ENCODE measurements at regions not wholly inside any gene's neighbourhood (a gene's known extent, or its start where the extent isn't known, plus 50 kb on each side); places are given as distances from the start of the nearest gene placed in this dataset.
"Not testable (repeated sequence)": the region's sequence is repeated elsewhere in the genome, so short reads cannot be mapped to it uniquely, and the experiment has no call there.

DNA sequence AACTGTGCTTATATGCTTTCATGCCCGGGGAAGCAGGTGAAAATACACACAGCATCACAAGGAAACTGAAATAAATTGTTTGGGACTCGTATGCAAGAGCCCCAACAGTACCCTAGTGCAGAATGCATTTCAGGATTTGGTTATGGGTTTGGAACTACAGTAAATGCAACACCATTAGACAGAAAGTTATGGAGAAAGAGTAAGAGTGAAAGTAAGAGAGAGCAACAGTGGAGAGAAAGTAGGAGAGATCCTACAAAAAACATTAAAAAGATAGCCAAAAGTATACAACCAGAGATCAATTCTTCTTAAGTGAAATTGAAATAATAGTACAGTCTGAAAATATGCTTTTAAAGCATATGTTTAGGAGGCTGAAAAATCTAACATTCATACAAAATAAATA lies 231.1 kb downstream of the TFEC start:
- no peaks in the 10 kb centered on the region for H3K4me1 ChIP-seq (ENCODE audit: control insufficient read depth, insufficient read depth, low read length, poor library complexity, severe bottlenecking)
- no peak overlapping the region for H3K27ac ChIP-seq (ENCODE audit: insufficient read depth, low read length, poor library complexity, severe bottlenecking)
- DNase-seq, result no peak
- H3K27me3 ChIP-seq (replicated peaks; ENCODE audit: control insufficient read depth, insufficient read depth, low read length, poor library complexity, severe bottlenecking), result no peaks in the 10 kb centered on the region
- no peaks in the 10 kb centered on the region for H3K9me3 ChIP-seq (ENCODE audit: control insufficient read depth, low read length)
- H3K4me3 ChIP-seq (ENCODE audit: insufficient read depth, low read depth, low read length, poor library complexity, severe bottlenecking), result no peak overlapping the region
- H3K36me3 ChIP-seq (ENCODE audit: control insufficient read depth, insufficient read depth, low read length), result no peaks in the 10 kb centered on the region

DNA sequence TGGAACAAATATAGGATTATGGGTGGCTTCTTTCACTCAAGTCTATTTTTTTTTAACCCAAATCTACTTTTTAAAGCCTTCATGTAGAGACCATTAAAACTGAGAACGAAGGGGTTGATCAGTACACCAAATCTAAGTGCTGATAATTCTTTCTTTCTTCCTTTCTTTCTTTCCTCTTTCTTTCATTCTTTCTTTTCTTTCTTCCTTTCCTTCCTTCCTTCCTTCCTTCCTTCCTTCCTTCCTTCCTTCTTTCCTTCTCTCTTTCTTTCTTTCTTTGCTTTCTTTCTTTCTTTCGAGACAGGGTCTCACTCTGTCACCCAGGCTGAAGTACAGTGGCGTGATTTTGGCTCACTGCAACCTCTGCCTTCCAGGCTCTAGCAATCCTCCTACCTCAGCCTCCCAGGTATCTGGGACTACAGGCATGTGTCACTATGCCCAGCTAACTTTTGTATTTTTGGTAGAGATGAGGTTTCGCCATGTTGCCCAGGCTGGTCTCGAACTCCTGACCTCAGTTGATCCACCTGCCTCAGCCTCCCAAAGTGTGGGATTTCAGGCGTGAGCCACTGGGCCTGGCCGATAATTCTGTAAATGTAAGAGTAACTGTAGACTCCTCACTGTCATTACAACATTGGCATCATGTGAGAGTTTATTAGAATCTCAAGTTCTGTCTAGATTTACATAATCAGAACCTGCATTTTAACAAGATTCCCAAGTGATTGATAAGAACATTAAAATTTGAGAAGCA lies 236.4 kb downstream of the TFEC start:
- no peak overlapping the region for H3K27ac ChIP-seq (ENCODE audit: insufficient read depth, low read length, poor library complexity, severe bottlenecking)
- H3K4me1 ChIP-seq (ENCODE audit: control insufficient read depth, insufficient read depth, low read length, poor library complexity, severe bottlenecking), result no peaks in the 10 kb centered on the region
- H3K4me3 ChIP-seq (ENCODE audit: insufficient read depth, low read depth, low read length, poor library complexity, severe bottlenecking), result no peak overlapping the region
- DNase-seq, result no peak
- no peaks in the 10 kb centered on the region for H3K27me3 ChIP-seq (replicated peaks; ENCODE audit: control insufficient read depth, insufficient read depth, low read length, poor library complexity, severe bottlenecking)
- no peaks in the 10 kb centered on the region for H3K9me3 ChIP-seq (ENCODE audit: control insufficient read depth, low read length)
- no peaks in the 10 kb centered on the region for H3K36me3 ChIP-seq (ENCODE audit: control insufficient read depth, insufficient read depth, low read length)

DNA sequence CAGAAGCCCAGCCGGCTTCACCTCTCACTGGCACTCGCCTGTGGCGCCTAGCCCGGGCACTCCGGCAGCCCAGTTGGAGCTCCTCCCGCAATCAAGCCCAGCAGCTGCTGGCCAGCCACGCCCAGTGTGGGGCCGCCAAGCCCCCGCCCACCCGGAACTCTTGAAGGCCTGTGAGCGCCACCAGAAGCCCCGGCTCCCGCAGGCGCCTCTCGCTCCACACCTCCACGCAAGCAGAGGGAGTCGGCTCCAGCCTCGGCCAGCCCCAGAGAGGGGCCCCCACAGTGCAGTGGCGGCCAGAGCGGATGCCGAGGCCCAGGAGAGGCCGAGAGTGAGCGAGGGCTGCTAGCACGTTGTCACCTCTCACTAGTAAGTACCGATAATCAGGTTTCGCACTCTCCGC lies 240.7 kb downstream of the TFEC start:
- Histone ChIP-seq H3K27ac (ENCODE audit: insufficient read depth, low read length, poor library complexity, severe bottlenecking) (no peak overlapping the region), H3K36me3 (ENCODE audit: control insufficient read depth, insufficient read depth, low read length) (no peaks in the 10 kb centered on the region), H3K4me1 (ENCODE audit: control insufficient read depth, insufficient read depth, low read length, poor library complexity, severe bottlenecking) (no peaks in the 10 kb centered on the region), H3K9me3 (ENCODE audit: control insufficient read depth, low read length) (no peaks in the 10 kb centered on the region), H3K27me3 (replicated peaks; ENCODE audit: control insufficient read depth, insufficient read depth, low read length, poor library complexity, severe bottlenecking) (no peaks in the 10 kb centered on the region), H3K4me3 (ENCODE audit: insufficient read depth, low read depth, low read length, poor library complexity, severe bottlenecking) (no peak overlapping the region)
- DNase-seq, result no peak

DNA sequence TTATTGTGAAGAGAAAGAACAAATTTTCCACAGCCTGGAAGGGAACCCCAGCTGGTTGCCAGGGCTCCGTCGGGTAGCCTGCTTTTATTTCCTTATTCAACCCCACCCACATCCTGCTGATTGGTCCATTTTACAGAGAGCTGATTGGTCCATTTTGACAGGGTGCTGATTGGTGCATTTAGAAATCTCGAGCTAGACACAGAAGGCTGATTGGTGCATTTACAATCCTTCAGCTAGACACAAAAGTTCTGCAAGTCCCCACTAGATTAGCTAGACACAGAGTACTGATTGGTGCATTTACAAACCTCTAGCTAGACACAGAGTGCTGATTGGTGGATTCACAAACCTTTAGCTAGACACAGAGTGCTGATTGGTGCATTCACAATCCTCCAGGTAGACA lies 241.1 kb downstream of the TFEC start:
- H3K36me3 ChIP-seq (ENCODE audit: control insufficient read depth, insufficient read depth, low read length); DNase-seq; H3K9me3 ChIP-seq (ENCODE audit: control insufficient read depth, low read length); H3K4me3 ChIP-seq (ENCODE audit: insufficient read depth, low read depth, low read length, poor library complexity, severe bottlenecking); H3K27ac ChIP-seq (ENCODE audit: insufficient read depth, low read length, poor library complexity, severe bottlenecking); H3K4me1 ChIP-seq (ENCODE audit: control insufficient read depth, insufficient read depth, low read length, poor library complexity, severe bottlenecking); H3K27me3 ChIP-seq (replicated peaks; ENCODE audit: control insufficient read depth, insufficient read depth, low read length, poor library complexity, severe bottlenecking): not testable (repeated sequence)

GRCh38 chr7:115782696-115783490 lies 247.7 kb downstream of the TFEC start:
- H3K27ac ChIP-seq (ENCODE audit: insufficient read depth, low read length, poor library complexity, severe bottlenecking), result no peak overlapping the region
- no peak overlapping the region for H3K4me3 ChIP-seq (ENCODE audit: insufficient read depth, low read depth, low read length, poor library complexity, severe bottlenecking)
- no peaks in the 10 kb centered on the region for H3K4me1 ChIP-seq (ENCODE audit: control insufficient read depth, insufficient read depth, low read length, poor library complexity, severe bottlenecking)
- no peaks in the 10 kb centered on the region for H3K36me3 ChIP-seq (ENCODE audit: control insufficient read depth, insufficient read depth, low read length)
- H3K9me3 ChIP-seq (ENCODE audit: control insufficient read depth, low read length), result no peaks in the 10 kb centered on the region
- DNase-seq, result no peak
- no peaks in the 10 kb centered on the region for H3K27me3 ChIP-seq (replicated peaks; ENCODE audit: control insufficient read depth, insufficient read depth, low read length, poor library complexity, severe bottlenecking)

DNA sequence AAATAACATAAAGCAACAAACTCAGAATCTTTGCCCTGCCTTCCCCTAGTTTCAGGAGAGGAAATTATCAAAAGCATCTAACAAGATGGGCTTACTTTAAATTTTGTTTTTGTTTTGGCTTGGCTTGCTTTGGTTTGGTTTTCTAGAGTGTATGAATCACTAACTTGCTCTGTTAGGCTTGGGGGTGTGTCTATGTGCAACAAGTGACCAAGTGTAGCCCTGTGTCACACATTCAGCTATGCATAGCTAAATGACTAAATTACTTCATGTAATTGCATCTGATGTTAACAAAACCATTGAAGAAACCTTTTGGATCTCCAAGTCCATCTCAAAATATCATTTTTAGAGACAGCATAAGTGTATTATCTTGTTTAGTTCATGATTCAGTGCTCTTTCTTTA lies 251.0 kb downstream of the TFEC start:
- H3K36me3 ChIP-seq (ENCODE audit: control insufficient read depth, insufficient read depth, low read length), result no peaks in the 10 kb centered on the region
- H3K4me1 ChIP-seq (ENCODE audit: control insufficient read depth, insufficient read depth, low read length, poor library complexity, severe bottlenecking), result no peaks in the 10 kb centered on the region
- no peaks in the 10 kb centered on the region for H3K27me3 ChIP-seq (replicated peaks; ENCODE audit: control insufficient read depth, insufficient read depth, low read length, poor library complexity, severe bottlenecking)
- no peak overlapping the region for H3K4me3 ChIP-seq (ENCODE audit: insufficient read depth, low read depth, low read length, poor library complexity, severe bottlenecking)
- H3K27ac ChIP-seq (ENCODE audit: insufficient read depth, low read length, poor library complexity, severe bottlenecking), result no peak overlapping the region
- no peaks in the 10 kb centered on the region for H3K9me3 ChIP-seq (ENCODE audit: control insufficient read depth, low read length)
- DNase-seq, result no peak

GRCh38 chr7:115775981-115776380 lies 254.6 kb downstream of the TFEC start:
- no peak for DNase-seq
- Histone ChIP-seq H3K9me3 (ENCODE audit: control insufficient read depth, low read length) (no peaks in the 10 kb centered on the region), H3K27ac (ENCODE audit: insufficient read depth, low read length, poor library complexity, severe bottlenecking) (no peak overlapping the region), H3K27me3 (replicated peaks; ENCODE audit: control insufficient read depth, insufficient read depth, low read length, poor library complexity, severe bottlenecking) (no peaks in the 10 kb centered on the region), H3K4me3 (ENCODE audit: insufficient read depth, low read depth, low read length, poor library complexity, severe bottlenecking) (no peak overlapping the region), H3K4me1 (ENCODE audit: control insufficient read depth, insufficient read depth, low read length, poor library complexity, severe bottlenecking) (no peaks in the 10 kb centered on the region), H3K36me3 (ENCODE audit: control insufficient read depth, insufficient read depth, low read length) (no peaks in the 10 kb centered on the region)

- no peaks in the 10 kb centered on the region for H3K4me1 ChIP-seq (ENCODE audit: control insufficient read depth, insufficient read depth, low read length, poor library complexity, severe bottlenecking)
- H3K4me3 ChIP-seq (ENCODE audit: insufficient read depth, low read depth, low read length, poor library complexity, severe bottlenecking), result no peak overlapping the region
- H3K9me3 ChIP-seq (ENCODE audit: control insufficient read depth, low read length), result no peaks in the 10 kb centered on the region
- DNase-seq, result no peak
- H3K27me3 ChIP-seq (replicated peaks; ENCODE audit: control insufficient read depth, insufficient read depth, low read length, poor library complexity, severe bottlenecking), result no peaks in the 10 kb centered on the region
- no peak overlapping the region for H3K27ac ChIP-seq (ENCODE audit: insufficient read depth, low read length, poor library complexity, severe bottlenecking)
- no peaks in the 10 kb centered on the region for H3K36me3 ChIP-seq (ENCODE audit: control insufficient read depth, insufficient read depth, low read length)
Observed at GRCh38 chr7:115763347-115763746, 267.2 kb downstream of the TFEC start.

- no peak overlapping the region for H3K27ac ChIP-seq (ENCODE audit: insufficient read depth, low read length, poor library complexity, severe bottlenecking)
- H3K27me3 ChIP-seq (replicated peaks; ENCODE audit: control insufficient read depth, insufficient read depth, low read length, poor library complexity, severe bottlenecking), result no peaks in the 10 kb centered on the region
- no peaks in the 10 kb centered on the region for H3K4me1 ChIP-seq (ENCODE audit: control insufficient read depth, insufficient read depth, low read length, poor library complexity, severe bottlenecking)
- H3K36me3 ChIP-seq (ENCODE audit: control insufficient read depth, insufficient read depth, low read length), result no peaks in the 10 kb centered on the region
- DNase-seq, result no peak
- no peaks in the 10 kb centered on the region for H3K9me3 ChIP-seq (ENCODE audit: control insufficient read depth, low read length)
- no peak overlapping the region for H3K4me3 ChIP-seq (ENCODE audit: insufficient read depth, low read depth, low read length, poor library complexity, severe bottlenecking)
Observed at GRCh38 chr7:115758025-115758424, 272.5 kb downstream of the TFEC start.

DNA sequence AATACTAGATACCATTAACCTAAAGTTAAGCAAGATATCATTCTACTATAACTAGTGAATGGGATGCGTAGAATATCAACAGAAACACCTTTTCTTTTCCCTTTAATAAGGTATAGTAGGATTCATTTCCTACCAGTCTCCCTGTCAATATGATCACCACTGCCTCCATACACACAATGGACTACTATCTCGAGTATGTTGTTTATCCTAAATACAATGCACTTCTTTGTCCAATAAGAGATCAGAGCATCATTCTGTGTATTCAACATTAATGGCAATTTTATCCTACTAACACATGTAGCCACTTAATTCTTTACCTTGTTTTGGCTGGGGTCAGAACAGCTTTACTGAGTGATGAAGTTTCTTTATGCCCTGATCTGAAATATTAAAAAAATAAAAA lies 276.3 kb downstream of the TFEC start:
- no peaks in the 10 kb centered on the region for H3K27me3 ChIP-seq (replicated peaks; ENCODE audit: control insufficient read depth, insufficient read depth, low read length, poor library complexity, severe bottlenecking)
- H3K4me1 ChIP-seq (ENCODE audit: control insufficient read depth, insufficient read depth, low read length, poor library complexity, severe bottlenecking), result no peaks in the 10 kb centered on the region
- H3K4me3 ChIP-seq (ENCODE audit: insufficient read depth, low read depth, low read length, poor library complexity, severe bottlenecking), result no peak overlapping the region
- H3K27ac ChIP-seq (ENCODE audit: insufficient read depth, low read length, poor library complexity, severe bottlenecking), result no peak overlapping the region
- no peaks in the 10 kb centered on the region for H3K9me3 ChIP-seq (ENCODE audit: control insufficient read depth, low read length)
- H3K36me3 ChIP-seq (ENCODE audit: control insufficient read depth, insufficient read depth, low read length), result no peaks in the 10 kb centered on the region
- DNase-seq, result no peak
